Fibroblast of villous mesenchyme (primary cell): ENCODE measurements at regions not wholly inside any gene's neighbourhood (a gene's known extent, or its start where the extent isn't known, plus 50 kb on each side); places are given as distances from the start of the nearest gene placed in this dataset.

Experiments used
- DNase-seq: peaks from one replicate; pipeline ENCODE4 v3.0.0-alpha.2; 2010; ENCODE audit warnings: low read depth
- H3K4me3 ChIP-seq: 2 replicates; pipeline ENCODE4 v1.5.1; 2011; ENCODE audit warnings: low read depth, mild to moderate bottlenecking, low read length
- TF ChIP-seq, protein P1 (sequence below): IDR thresholded peaks from 2 replicates; pipeline ENCODE4 v1.5.1; 2012; ENCODE audit warnings: low read depth, mild to moderate bottlenecking, low read length; ENCODE audit not compliant: insufficient read depth

DNA sequence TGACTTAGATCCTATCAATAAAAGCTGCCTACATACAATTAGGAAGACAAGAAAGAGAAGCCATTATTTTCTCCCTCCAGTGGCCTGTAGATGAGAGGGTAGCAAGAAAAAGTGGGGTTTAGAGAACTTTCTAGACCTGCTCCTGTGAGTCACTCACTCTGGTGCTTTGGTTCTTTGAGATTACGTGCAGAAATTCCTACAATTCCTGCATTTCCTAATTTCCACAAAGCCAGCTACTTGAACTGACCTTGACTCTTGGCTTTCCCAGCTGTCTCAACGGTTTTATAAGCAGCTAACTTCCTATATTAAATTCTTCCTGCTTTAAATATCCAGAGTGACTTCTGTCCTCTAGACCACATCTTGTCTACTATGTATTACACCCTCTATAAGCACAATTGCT is 899.5 kb upstream of the KLHL29 start:
- H3K4me3 ChIP-seq, result no peak overlapping the region
- DNase-seq, result no peak
- TF ChIP-seq, protein P1, sequence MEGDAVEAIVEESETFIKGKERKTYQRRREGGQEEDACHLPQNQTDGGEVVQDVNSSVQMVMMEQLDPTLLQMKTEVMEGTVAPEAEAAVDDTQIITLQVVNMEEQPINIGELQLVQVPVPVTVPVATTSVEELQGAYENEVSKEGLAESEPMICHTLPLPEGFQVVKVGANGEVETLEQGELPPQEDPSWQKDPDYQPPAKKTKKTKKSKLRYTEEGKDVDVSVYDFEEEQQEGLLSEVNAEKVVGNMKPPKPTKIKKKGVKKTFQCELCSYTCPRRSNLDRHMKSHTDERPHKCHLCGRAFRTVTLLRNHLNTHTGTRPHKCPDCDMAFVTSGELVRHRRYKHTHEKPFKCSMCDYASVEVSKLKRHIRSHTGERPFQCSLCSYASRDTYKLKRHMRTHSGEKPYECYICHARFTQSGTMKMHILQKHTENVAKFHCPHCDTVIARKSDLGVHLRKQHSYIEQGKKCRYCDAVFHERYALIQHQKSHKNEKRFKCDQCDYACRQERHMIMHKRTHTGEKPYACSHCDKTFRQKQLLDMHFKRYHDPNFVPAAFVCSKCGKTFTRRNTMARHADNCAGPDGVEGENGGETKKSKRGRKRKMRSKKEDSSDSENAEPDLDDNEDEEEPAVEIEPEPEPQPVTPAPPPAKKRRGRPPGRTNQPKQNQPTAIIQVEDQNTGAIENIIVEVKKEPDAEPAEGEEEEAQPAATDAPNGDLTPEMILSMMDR, result no peak

DNA sequence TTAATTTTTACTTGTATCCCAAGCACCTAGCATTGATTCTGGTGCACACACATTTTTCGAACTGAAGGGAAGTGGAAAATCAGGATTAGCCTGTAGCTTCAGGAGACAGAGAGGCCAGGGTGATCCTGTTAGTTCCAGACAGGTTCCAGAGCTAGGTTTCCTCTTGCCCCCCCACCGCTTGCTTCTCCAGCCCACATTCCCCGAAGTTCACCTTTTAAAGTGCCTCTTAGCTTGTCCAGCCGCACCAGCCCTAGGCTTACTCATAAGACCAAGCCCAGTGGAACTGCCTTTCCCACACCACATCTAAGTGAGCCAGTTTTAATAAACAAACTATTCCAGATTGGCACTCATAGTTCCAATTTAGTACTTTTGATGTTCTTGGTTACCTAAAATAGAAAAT is 898.6 kb upstream of the KLHL29 start:
- TF ChIP-seq, protein P1, result no peak
- H3K4me3 ChIP-seq, result no peak overlapping the region
- no peak for DNase-seq

DNA sequence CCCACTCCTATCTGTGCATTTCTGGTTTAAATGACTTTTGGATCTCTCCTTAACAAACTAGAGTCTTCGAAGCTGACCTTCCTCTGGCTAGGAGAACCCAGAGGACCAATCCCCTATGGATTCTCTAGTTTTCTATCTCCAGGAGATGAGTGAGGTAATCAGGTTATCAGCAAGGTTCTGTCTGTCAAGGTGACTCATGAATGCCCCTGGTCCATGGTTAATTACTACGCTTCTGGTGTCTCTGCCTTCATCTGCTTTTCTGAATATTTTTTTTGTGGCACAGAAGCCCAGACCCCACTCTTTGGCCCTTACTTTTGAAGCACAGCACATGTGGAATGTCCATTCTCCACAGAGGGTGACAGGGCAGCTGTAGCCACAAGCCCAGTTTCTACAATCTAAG is 897.9 kb upstream of the KLHL29 start:
- no peak overlapping the region for H3K4me3 ChIP-seq
- TF ChIP-seq, protein P1, result no peak
- DNase-seq, result no peak

DNA sequence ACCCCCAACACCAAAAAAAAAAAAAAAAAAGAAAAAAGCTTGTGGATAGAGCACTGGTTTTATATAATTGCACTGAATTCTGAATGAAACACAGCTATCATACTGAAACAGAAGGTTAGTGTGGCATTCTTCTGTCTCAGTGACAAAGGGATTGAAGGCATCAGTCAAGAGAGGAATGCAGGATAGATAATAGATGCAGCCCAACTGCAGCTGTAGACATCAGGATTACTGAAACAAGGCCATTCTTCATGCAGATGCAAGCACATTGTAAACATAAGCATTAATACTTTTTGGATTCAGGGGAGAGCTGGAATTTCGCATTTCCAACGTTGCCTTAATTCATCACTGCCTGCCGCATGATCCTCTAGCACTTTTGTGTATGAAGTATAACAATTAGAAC is 897.4 kb upstream of the KLHL29 start:
- no peak overlapping the region for H3K4me3 ChIP-seq
- TF ChIP-seq, protein P1, result no peak
- DNase-seq, result no peak

DNA sequence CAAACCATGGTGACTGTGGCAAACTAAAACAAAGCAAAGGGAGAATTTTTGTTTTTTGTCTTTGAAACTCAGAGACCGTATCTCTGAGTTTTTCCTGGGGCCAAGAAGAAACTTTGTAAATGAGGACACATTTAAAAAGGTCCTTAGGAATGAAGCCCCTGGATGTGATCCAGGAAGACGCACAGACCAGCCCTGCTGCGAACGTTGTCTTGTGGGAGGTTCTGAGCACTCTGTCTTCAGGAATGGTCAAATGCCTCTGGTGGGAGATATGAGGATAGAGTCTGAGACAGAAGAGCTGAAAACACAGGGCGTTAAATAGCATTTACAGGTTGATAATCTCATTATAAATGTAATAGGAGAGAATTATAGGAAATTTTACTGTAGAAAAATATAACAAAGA is 893.5 kb upstream of the KLHL29 start:
- TF ChIP-seq, protein P1, result no peak
- H3K4me3 ChIP-seq, result no peak overlapping the region
- DNase-seq, result no peak

DNA sequence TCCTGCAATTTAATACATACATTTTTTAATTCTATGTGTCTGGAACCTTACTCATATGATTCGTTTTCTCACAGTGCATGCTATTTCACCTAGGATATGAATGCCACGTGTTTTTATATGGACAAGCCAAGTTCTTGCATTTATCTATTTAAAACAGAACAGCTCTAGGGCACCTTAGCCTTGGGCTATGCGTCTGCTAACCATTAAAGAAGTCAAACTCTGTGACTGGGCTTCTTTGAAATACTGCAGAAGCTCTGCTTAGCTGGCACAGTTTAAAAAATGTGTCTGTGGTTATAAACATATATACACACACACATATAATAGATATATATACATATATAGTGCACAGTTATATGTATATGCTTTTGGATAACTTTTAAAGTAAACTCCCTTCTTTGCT is 890.8 kb upstream of the KLHL29 start:
- H3K4me3 ChIP-seq, result no peak overlapping the region
- TF ChIP-seq, protein P1, result no peak
- no peak for DNase-seq

DNA sequence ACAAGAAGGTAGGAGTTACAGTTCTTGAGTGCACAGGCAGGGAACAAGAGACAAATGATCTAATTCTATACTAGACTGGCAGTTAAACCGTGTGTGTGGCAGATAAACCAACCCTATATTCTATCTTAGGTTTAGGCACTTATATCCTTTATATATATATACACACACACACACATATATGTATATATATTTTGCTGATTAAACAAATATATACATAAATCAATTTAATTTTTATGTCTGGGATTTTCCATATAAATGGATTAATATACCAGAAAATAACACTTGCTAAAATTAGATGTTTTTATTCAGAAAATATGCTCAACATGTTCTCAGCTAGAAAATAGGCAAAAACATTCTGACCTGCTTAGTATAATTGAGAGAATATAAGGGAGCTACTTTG is 887.9 kb upstream of the KLHL29 start:
- no peak for DNase-seq
- no peak overlapping the region for H3K4me3 ChIP-seq
- TF ChIP-seq, protein P1, result no peak
